CD4-positive, alpha-beta T cell treated with Interleukin-21 for 1 hour (primary cell): ENCODE measurements at regions not wholly inside any gene's neighbourhood (a gene's known extent, or its start where the extent isn't known, plus 50 kb on each side); places are given as distances from the start of the nearest gene placed in this dataset.
"Not testable (repeated sequence)": the region's sequence is repeated elsewhere in the genome, so short reads cannot be mapped to it uniquely, and the experiment has no call there.

Experiments
- DNase-seq: peaks from one replicate; pipeline ENCODE4 v3.0.0-alpha.2; 2020

DNA sequence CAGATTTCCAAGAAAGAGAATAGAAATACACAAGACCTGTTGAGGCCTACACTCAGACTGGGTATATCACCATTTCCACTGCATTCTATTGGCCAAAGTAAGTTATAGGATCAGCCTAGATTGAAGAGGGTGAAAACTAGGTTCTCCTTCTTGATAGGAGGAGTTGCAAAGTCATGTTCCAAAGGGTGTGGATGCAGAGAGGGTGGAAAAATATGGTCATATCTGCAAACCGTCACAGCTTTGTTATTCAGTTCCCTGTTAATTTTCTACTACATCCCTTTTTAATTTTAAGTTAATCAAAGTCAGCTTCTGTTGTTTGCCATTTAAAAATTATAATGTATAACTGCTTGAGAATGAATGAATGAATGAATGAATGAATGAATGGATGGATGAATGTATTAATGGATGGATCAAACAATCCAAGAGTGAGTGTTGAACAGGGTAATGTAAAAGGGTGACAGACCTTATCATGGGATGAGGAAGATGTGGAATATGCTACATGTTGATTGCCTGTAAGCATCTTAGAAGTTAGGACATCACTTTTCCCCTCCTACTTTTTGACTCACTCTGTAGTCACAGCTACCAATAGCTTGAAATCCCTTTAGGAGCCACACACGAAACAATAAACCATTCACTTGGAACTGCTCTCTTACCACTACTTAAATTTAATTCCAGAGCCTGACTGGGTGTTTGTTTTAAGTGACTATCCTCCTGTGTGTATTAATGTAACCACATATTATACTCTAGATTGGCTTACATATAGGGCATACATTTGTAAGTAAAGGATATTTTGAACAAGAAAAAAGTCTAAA is 121.5 kb downstream of the CCDC34 start:
- no peak for DNase-seq

DNA sequence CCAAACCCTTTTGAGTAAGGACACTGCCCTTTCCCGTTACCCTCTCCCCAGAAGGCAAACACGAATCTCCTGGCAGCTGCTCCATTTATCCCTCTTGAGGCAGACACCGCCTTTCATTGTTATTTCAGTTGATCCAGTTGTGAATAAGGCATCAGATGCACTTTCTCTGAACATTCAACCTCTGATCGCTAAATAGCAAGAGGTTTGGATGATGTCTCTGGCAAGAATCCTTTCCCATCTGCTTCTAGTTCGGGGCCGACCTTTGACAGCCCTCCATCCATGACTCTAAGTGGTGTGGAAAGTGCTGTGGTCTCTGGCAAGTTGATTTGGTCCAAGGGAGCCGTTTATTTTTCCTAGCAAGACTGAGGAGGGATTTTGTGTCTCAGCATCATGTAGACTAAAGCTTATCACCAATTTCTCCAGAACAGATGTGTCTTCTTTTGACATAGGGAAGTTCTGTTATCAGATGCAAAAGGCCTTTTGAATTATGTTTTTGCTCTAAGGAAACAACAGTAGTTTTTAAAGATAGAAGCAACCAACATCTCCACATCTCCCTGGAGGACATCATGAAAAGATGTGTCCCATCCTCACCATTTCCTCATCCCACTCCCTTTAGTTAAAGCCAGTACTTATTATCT is 123.6 kb downstream of the CCDC34 start:
- no peak for DNase-seq

DNA sequence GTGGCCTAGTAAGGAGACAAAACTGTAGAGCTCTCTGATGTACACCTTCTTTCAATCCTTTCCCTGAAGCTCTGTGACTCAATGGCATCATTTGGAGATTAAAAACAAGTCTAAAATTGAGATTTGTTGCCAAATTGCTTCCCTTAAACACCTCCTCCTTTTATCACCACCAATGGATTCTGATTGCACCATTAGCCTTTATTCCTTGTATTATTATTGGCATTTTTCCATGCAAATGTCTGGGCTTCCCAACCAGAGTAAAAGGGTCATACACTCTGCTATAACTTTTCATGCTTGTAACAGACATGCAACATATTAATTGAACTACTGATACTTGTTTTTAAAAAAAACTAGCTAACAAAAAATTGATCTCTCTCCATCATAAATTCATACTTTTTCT is 124.2 kb downstream of the CCDC34 start:
- no peak for DNase-seq

DNA sequence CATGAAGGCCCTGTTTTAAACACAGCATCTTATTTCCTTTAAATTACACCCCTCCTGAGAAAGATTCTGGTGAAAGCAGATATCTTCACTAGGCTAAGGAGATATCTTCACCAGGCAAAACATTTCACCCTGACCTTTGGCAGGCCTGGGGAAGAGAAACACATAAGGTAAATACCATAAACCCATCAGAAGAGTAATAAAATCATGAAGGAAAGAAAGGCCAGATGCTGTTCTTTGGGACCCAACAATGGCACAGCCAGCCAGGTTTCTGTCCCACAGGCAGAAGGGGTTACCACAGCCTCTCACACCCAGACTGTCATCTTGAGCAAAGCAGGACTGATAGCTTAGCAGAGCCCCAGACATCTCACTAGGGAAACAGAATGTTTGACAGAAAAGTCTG is 125.4 kb downstream of the CCDC34 start:
- no peak for DNase-seq

DNA sequence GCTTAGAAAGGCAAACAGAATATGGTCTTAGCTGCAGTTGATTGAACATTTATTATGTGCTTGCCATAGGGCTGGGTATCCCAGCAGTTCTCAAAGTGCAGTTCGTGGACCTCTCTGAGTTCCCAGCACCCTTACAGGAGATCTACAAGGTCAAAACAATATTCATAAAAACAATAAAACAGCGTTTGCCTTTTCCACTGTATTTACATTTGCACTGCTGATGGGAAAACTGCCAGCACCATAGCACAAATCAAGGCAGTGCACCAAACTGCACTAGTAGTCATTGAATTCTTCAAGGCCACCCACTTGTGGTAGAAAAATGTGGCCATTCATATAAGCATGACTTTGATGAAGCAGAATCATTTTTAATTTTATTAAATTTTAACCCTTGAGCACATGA is 128.1 kb downstream of the CCDC34 start:
- no peak for DNase-seq

DNA sequence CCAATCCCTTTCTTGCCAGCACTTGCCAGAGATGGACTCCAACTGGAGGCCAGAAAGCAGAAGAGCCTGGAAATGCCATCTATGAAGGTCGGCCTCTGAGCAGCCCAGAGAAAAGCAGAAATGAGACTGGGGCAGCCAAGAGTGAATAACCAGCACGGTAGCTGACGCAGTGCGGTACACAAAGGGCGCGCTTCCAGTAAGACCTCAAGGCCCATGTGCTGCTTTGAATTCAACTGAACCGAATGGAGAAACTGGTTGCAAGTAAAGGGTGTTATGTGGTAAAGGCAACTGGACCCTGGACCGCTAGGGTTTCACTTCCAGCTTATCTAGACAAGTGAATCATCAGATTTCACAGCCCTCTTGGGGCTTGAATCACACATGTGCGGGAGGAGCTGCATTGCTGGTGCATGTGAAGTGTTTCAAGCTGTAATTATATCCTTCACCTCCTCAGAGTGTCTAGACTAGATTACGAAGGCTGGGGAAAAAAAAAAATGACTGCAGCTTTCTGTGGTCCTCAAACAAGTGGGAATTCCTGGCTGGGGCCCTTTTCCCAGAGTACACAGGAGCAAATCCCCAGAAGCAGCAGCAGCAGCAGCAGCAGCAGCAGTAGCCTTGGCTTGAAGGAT is 128.9 kb downstream of the CCDC34 start:
- no peak for DNase-seq

DNA sequence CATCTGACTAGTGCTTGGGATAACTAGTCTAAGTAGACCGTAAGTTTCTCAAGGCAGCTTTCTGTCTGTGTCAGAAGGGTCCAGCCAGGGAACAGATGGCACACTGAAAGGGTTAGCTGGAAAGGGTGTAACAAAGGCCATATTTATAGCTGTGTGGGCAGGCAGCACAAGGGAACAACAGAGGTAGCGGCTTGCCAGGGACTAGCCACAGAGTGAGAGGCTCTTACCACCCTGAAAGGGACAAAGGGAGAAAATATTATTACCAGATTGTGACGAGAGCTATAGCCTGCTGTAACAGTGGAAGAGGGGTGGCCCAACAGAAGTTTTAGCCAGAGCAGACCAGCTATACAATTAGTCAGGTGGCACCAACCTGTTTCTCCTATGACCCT is 129.4 kb downstream of the CCDC34 start:
- DNase-seq = no peak

DNA sequence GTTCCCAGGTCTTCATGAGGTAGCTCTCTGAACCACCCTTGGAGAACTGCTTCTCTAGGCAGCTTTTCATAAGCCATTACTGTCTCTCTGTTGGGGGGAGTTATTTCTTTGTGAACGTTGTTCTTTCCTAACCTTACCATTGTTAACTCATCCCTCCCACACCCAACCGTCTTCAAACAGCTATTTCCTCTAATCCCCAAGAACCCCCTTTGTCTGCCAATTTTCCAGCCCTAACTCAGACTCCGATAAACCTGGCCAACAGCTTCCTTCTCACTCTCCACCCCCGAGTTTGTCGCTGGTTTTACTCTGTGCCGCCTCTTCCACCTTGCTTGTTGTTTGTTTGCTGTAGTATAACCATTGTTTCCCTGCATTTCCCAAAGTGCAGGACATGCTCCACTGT is 131.5 kb downstream of the CCDC34 start:
- no peak for DNase-seq

DNA sequence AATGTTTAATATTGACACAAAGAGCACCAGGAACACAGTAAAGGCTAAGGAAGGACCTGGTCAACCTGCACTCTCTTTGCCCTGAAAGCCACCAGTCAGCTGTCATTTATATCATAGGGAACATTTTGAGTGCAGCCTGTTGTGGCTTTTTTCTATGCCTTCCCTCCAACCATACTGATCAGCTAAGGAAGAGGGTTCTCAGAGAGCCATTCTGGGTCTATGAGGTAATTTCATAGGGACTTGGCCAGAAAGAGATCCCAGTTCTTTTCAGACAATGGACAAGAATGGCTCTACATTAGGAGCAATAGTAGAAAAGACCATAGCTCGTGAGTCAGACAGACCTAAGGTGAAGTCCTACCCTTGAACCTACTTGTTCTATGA is 132.8 kb downstream of the CCDC34 start:
- no peak for DNase-seq

DNA sequence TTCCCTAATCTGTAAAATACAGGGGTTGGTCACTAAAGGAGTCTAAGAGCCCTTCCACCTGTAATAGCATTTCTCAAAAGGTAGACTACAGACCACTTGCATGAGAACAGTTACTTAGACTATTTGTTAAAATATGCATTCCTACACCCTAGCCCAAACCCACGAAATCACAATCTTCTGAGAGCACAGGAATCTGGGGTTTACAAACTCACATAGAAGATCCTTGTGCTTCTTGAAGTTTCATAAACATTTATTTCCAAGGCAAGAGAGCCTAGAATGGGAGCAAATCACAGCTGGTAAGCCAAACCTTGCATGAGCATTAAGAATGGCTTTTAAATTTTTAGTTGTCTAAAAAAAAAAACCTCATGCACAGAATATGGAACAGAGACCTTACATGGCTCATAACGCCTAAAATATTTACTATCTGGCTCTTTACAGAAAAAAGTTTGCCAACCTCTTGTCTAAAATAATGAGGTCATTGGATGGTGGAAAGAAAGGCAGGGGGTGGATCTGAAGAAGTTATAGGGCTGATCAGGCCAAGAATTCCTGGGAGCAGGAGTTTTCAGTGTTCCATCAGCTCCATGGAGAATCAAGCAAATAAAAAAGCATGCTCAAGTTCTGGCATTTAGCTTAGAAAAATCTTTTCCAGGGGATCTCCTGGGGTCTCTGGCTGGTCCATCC is 133.4 kb downstream of the CCDC34 start:
- DNase-seq = no peak

DNA sequence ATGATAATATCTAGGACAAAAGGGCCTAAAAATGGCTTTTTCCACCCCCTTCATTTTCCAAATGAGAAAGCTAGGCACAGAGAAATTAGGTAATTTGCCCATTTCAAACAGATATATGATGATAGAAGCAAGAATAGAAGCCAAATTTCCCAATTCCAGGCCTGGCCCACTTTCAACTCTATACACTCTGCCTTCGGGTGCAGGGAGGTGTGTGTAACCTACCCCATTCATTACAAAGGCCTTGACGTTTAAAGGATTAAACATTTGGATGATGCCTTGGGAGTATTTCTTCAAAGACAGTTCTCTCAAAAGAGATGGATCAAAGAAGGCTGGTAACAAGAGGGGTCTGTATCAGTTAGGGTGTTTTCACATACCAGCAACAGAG is 134.1 kb downstream of the CCDC34 start:
- no peak for DNase-seq

DNA sequence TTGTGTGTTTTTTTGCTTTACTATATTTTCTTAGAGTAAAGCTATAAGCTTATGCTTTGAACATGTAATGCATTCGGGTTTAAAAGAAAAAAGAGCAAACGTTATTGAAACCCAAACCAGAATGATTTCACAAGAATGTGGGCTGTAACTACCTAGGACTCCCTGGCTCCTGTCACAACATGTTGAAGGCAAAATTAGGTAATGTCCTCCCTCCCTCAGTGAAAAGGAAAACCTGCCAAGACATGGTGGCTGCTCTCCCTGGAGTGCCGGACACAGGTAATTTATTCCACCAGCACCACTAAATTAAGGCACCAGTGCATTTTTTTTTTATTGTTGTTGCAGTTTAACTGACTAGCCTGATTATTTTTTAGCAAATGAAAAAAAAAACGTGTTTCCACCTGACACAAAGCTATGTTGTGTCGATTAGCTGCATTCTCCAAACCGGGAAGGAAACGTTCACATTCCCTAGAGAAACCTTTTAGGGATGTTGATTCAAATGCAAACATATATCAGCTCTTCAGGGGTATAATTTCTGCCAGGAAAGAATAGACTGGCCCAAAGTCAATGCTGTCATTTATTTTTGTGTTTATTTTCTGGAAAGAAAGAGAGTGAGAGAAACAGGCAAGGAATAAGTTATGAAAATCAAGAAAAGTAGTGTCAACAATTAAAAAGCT is 134.6 kb downstream of the CCDC34 start:
- no peak for DNase-seq

DNA sequence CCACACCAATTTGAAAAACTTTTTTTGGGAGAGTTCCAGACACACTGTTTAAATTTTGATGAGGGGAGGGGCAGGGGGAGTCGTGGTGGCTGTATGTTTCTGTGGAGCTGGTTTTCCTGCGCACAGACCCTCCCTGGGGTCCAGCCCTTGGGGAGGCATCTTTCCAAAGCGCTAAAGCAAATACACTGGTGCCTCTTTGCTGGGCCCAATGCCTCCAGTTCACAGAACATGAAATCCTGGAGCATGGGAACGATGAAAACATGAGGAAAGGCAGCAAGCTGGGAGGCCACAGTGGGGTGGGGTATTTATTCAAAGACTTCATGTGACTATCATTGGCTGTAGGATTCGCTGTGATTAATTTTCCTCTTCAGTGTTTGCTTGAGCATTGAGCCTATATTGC is 135.3 kb downstream of the CCDC34 start:
- no peak for DNase-seq

DNA sequence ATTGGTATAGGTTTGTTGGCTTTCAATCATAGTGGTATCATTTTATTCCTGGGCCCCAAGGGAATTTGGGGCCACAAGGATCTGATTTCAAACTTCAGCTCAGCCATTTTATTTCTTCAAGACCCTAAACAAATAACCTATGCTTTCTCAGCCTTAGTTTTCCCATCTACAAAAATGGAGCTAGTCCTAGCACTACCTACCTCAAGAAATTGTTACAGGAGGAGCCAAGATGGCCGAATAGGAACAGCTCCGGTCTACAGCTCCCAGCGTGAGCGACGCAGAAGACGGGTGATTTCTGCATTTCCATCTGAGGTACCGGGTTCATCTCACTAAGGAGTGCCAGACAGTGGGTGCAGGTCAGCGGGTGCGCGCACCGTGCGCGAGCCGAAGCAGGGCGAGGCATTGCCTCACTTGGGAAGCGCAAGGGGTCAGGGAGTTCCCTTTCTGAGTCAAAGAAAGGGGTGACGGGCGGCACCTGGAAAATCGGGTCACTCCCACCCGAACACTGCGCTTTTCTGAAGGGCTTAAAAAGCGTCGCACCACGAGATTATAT is 143.5 kb downstream of the CCDC34 start:
- not testable (repeated sequence) for DNase-seq

DNA sequence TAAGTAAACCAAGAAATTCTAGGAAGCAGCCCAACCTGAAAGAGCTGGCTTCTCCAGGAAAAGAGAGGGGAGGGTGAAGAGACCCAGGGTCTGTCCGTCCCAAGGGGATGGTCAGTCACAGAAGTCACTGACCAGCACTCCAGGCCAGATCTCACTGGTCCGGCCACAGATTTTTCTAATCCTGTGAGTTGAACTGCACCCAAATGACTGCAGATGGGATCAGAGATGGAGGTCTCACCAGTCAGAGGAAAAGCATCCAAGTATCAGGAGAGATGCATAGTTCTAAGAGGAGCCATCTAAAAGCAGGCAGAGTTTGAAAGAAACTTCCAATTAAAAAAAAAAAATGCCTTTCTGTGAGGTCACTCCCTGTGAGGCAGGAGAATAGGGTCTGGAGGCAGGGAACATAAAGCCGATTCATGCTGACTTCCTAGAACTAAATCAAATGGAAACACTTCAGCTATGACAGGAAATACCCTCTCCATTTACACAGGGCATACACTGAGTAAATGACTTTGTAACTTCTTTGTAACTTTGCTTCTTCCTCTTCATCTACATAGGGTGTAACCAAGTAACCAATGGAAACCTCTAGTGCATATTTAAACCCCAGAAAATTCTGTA is 144.5 kb downstream of the CCDC34 start:
- DNase-seq = no peak

DNA sequence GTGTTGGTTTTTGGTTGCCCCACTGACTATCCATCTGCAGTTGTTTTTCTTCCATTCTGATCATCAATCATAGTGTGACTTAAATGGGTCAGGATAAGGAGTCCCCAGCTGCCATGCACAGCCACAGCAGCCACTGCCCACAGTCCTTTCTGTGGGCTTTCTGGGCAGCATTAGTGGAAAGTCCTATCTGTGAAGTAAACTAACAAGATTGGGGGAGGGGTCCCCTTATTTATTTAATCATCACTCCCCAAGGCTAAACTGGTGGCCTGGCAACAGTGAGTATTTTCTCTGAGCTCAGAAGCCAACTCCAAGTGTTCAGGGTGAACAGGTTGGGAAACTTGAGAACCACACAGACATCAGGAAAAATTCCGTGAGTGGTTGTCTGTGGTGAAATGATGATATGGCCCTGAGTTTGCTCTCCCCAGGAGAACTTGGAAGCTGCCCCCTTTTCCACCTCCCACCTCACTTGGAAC is 145.0 kb downstream of the CCDC34 start:
- DNase-seq = no peak

DNA sequence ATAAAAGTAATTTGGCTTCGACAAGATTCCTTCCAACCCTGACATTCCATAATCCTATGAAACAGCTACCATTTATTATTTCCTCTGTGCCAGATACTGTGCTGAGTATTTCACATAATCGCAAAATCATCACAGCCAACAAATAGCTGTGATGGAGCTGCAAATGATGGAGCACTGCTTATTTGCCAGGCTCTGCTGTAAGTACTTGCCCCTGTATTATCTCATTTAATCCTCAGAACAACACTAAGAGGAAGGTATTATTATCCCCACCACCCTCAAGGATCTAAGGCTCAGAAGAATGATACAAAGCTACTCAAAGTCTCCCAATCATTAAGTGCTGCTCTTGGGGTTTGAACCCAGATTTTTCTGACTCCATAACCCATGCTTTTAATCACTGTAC is 145.5 kb downstream of the CCDC34 start:
- no peak for DNase-seq

DNA sequence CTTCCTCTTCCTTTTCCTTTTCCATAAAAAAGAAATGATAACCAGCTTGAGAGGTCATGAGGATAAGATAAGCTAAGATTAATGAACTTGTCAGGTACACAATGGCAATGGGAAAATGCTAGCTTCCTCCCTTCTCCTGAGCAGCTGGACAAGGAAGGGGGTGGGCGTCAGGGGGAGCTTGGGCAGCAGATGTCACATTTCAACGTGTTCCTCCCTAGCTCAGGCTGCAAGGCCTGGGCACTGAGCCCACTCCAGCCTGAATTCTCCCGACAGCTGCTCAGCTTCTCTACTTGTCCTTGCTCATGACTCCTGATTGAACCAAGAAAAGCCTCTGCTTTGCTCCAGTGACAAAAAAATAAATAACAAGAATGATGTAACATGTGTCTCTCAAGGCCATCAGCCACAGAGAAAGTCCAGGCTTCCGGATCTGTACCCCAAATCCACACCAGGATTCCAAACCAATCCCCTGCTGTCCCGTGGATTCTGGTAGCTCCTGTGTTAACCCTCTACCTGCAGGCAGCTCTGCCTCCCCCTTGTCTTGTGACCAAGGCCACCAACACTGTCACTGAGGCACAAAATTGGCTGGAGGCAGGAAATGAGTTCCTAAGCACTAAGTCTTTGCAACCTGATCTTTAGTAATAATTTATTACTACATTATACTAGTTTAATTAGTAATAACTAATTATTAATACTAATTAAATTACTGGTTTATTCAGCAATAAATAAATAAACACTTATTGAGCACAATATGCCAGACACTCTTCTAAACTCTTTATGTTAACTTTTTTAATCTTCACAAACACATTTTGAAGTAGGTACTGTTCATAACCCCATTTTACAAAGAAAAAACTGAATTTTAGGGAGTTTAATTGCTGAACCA is 146.5 kb downstream of the CCDC34 start:
- no peak for DNase-seq

DNA sequence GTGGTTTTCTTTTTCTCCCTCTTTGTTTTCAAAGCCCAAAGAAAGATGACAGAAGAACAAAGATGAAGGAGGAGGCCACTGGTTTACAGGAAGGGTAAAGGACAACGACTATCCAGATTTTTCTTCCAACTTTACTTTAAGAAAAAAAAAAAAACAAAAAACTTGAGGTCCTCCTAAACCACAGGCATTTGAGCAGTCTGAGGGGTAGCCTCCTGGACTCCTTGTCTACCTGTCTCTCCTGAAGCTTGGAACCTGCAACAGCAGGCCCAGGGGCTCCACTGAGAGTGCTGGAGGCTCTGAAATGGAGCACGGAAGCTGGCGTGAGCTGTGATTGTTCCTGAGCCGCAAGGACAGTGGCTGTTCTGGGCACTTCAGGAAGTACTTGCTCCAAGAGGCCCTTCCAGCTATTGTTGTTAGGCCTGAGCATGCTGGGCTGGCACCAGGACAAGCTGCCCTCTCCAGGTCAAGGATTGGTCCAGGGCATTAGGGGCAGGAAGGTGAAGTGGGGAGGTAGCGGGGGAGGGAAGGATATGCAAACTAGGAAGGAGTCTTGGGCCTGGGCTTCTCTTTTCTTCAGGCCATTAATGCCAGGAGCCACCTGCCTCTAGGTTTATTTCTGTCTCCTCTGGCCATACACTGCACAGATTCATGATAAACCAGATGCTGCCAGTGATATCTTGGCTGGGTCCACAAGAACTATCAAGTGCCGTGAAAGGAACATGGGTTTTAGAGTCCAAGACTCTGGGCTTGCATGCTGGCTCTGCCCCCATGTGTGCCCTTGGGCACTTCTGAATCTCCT is 147.3 kb downstream of the CCDC34 start:
- no peak for DNase-seq

DNA sequence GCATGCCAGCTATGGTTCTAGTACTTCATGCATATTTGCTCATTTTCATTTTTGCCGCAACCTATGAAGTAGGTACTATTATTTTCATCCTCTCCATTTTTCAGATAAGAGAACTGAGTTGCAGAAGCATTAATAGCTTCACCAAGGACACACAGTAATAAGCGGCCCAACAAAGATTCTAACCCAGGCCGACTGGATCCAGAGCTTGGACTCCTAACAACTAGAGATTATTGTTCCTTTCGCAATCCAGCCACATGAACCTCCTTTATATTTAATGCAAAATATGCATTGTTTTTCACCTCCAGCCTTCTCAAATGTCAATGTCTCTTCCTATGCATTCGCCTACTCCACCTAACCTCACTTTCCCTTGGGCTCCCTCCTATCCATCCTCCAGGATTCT is 148.3 kb downstream of the CCDC34 start:
- no peak for DNase-seq
